Cardiac fibroblast (primary cell): ENCODE measurements at regions not wholly inside any gene's neighbourhood (a gene's known extent, or its start where the extent isn't known, plus 50 kb on each side); places are given as distances from the start of the nearest gene placed in this dataset.

Source experiments
- DNase-seq, 2 donors: peaks; one replicate each; pipeline versions ENCODE4 v3.0.0 to v3.0.0-alpha.2; 2010; ENCODE audit warnings: low read depth in 2 of 2
- H3K4me3 ChIP-seq, 2 donors: replicated peaks in 1 of 2; 1 replicate in 1 of 2; 2 replicates in 1 of 2; pipeline ENCODE4 v1.5.1; 2011; ENCODE audit warnings: low read depth in 2 of 2, low read length in 2 of 2, mild to moderate bottlenecking in 2 of 2, moderate library complexity in 1 of 2
- CTCF ChIP-seq: IDR thresholded peaks from one replicate; pipeline ENCODE4 v1.5.1; 2011; ENCODE audit warnings: low read depth, mild to moderate bottlenecking, low read length, inconsistent platforms

- H3K4me3 ChIP-seq = no peak overlapping the region
- TF ChIP-seq CTCF = no peak
- DNase-seq = no peak
Observed at GRCh38 chr10:2920637-2921036, 146.7 kb upstream of the PFKP start.

GRCh38 chr10:2920168-2920567 lies 147.2 kb upstream of the PFKP start:
- no peak for DNase-seq
- TF ChIP-seq CTCF = no peak
- no peak overlapping the region for H3K4me3 ChIP-seq

- DNase-seq = no peak
- no peak for TF ChIP-seq CTCF
Observed at GRCh38 chr10:2919016-2919415, 148.3 kb upstream of the PFKP start.

GRCh38 chr10:2918489-2918888 lies 148.9 kb upstream of the PFKP start:
- TF ChIP-seq CTCF = no peak
- H3K4me3 ChIP-seq = no peak overlapping the region
- no peak for DNase-seq

More at GRCh38 chr10:2919016-2919415, 148.3 kb upstream of the PFKP start:
- H3K4me3 ChIP-seq = no peak overlapping the region

GRCh38 chr10:2917926-2918325 lies 149.4 kb upstream of the PFKP start:
- DNase-seq = no peak
- TF ChIP-seq CTCF = no peak
- H3K4me3 ChIP-seq = no peak overlapping the region

- no peak for TF ChIP-seq CTCF
- no peak for DNase-seq
- H3K4me3 ChIP-seq = no peak overlapping the region
Observed at GRCh38 chr10:2915412-2915811, 151.9 kb upstream of the PFKP start.

- no peak for TF ChIP-seq CTCF
- DNase-seq = no peak
Observed at GRCh38 chr10:2914741-2915140, 152.6 kb upstream of the PFKP start.

More at GRCh38 chr10:2914741-2915140, 152.6 kb upstream of the PFKP start:
- no peak overlapping the region for H3K4me3 ChIP-seq
